Body of pancreas (tissue), 4 donors: ENCODE measurements at regions not wholly inside any gene's neighbourhood (a gene's known extent, or its start where the extent isn't known, plus 50 kb on each side); places are given as distances from the start of the nearest gene placed in this dataset.

Experiments used
- CTCF ChIP-seq, 7 experiments: fragments of 450-650 bp in 4 of 7; fragments of 200-600 bp in 3 of 7; sonication (generic) in 3 of 7; IDR thresholded peaks; one replicate each; pipeline ENCODE4 v1.5.1; 2016 to 2019; ENCODE audit warnings: antibody characterized with exemption in 7 of 7
- POLR2A ChIP-seq, 3 donors: fragments of 450-650 bp; IDR thresholded peaks; one replicate each; pipeline ENCODE4 v1.6.1; 2016; ENCODE audit warnings: antibody characterized with exemption in 3 of 3, mild to moderate bottlenecking in 2 of 3

DNA sequence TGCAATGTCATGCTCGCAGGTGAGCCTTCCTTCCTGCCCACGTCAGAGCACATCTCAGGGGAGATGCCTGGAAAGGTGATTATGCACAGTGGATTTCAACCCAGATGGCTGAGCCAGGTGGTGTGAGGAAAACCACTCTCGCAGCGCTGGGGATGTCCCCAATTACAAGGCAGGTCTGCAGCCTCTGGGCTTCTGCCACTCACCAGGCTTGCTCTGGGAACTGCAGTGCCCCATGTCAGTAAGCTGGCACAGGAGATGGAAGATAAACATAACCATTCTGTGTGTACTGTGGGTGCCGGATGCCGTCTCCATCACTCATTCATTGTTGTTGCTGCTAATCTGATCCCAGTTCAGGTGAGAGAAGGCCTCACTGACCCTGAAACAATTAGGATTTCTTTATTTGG, 222.9 kb upstream of the PITRM1 start:
- no peak for TF ChIP-seq CTCF (IDR thresholded peaks at IDR 0.05)
- no peak for TF ChIP-seq POLR2A (IDR thresholded peaks at IDR 0.05)
